ENCODE measurements at regions not wholly inside any gene's neighbourhood (a gene's known extent, or its start where the extent isn't known, plus 50 kb on each side); places are given as distances from the start of the nearest gene placed in this dataset.

- no peak for TF ChIP-seq CTCF (conservative IDR thresholded peaks at IDR 0.05 in 1 of 2, IDR thresholded peaks at IDR 0.05 in 1 of 2; ENCODE audit: extremely low read depth in 1 of 2, insufficient read depth in 1 of 2, low read depth in 1 of 2, low read length in 2 of 2)
- TF ChIP-seq EZH2 (IDR thresholded peaks at IDR 0.05; ENCODE audit: borderline replicate concordance, low read length): no peak
Measured at GRCh38 chr9:99466781-99467180, 244.7 kb downstream of the SEC61B start.
